ENCODE measurements at regions not wholly inside any gene's neighbourhood (a gene's known extent, or its start where the extent isn't known, plus 50 kb on each side); places are given as distances from the start of the nearest gene placed in this dataset.

GRCh38 chr5:112063856-112064255 lies 306.9 kb upstream of the NREP start:
- intact Hi-C loops (cut with micrococcal nuclease; ENCODE audit: unreplicated experiment), result no loop called here
- BruUV-seq (replicated peaks), result no TSS peak
- H2AFZ ChIP-seq, result no peak overlapping the region
- no peak overlapping the region for H3K27ac ChIP-seq
- no peaks in the 10 kb centered on the region for H4K20me1 ChIP-seq (ENCODE audit: insufficient read depth)
- H3K9me3 ChIP-seq (ENCODE audit: insufficient read depth, low read depth), result no peaks in the 10 kb centered on the region
- ChIA-PET POLR2A (ENCODE audit: unreplicated experiment) (no interaction called here), CTCF (no interaction called here)
- H3F3A ChIP-seq (ENCODE audit: insufficient read depth, low read depth), result no peaks in the 10 kb centered on the region
- no peaks in the 10 kb centered on the region for H3K79me2 ChIP-seq (ENCODE audit: low read depth)
- 0 out of 2 replicates have a peak, but pooled peaks cover 4% of the 10 kb centered on the region for H3K9me2 ChIP-seq (ENCODE audit: insufficient read depth)
- H3K4me1 ChIP-seq (replicated peaks; ENCODE audit: insufficient read depth), result no peaks in the 10 kb centered on the region
- no peaks in the 10 kb centered on the region for H3K36me3 ChIP-seq (ENCODE audit: low read depth)
- no peak overlapping the region for H3K4me2 ChIP-seq
- H3K4me3 ChIP-seq, result no peak overlapping the region
- no peak for DNase-seq
- no peaks in the 10 kb centered on the region for H3K27me3 ChIP-seq (ENCODE audit: insufficient read depth, low read depth)
- TF ChIP-seq CTCF (conservative IDR thresholded peaks at IDR 0.05) (no peak), EZH2 (IDR thresholded peaks at IDR 0.05; ENCODE audit: low read depth) (no peak)

GRCh38 chr5:112063191-112063590 lies 306.2 kb upstream of the NREP start:
- no peak overlapping the region for H3K4me2 ChIP-seq
- ChIA-PET CTCF (no interaction called here), POLR2A (ENCODE audit: unreplicated experiment) (no interaction called here)
- no peak overlapping the region for H2AFZ ChIP-seq
- H3K79me2 ChIP-seq (ENCODE audit: low read depth), result no peaks in the 10 kb centered on the region
- H4K20me1 ChIP-seq (ENCODE audit: insufficient read depth), result no peaks in the 10 kb centered on the region
- no peaks in the 10 kb centered on the region for H3K36me3 ChIP-seq (ENCODE audit: low read depth)
- no peaks in the 10 kb centered on the region for H3K4me1 ChIP-seq (replicated peaks; ENCODE audit: insufficient read depth)
- no peaks in the 10 kb centered on the region for H3K27me3 ChIP-seq (ENCODE audit: insufficient read depth, low read depth)
- no peaks in the 10 kb centered on the region for H3K9me3 ChIP-seq (ENCODE audit: insufficient read depth, low read depth)
- no peak overlapping the region for H3K4me3 ChIP-seq
- no TSS peak for BruUV-seq (replicated peaks)
- intact Hi-C loops (cut with micrococcal nuclease; ENCODE audit: unreplicated experiment), result no loop called here
- DNase-seq, result no peak
- 0 out of 2 replicates have a peak, but pooled peaks cover 4% of the 10 kb centered on the region for H3K9me2 ChIP-seq (ENCODE audit: insufficient read depth)
- H3K27ac ChIP-seq, result no peak overlapping the region
- H3F3A ChIP-seq (ENCODE audit: insufficient read depth, low read depth), result no peaks in the 10 kb centered on the region
- TF ChIP-seq CTCF (conservative IDR thresholded peaks at IDR 0.05) (no peak), EZH2 (IDR thresholded peaks at IDR 0.05; ENCODE audit: low read depth) (no peak)

DNA sequence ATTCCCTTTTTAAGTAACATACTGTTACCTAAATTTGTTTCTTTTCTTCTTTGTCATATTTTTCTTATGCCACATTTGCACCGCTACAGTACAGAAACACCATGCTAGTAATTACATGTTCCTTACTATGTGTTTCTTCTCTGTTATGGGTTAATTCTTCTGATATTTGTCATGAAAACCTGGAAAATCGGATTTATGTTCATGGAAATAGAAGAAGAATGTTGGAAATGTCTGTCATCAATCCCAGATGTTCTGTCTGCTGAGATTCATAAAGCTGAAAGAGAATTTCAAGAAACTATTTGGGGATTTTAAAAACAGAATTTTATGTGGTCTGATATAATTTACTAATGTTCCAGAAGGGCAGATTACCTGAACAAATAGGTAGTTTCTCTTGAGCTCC lies 305.2 kb upstream of the NREP start:
- no peak overlapping the region for H3K27ac ChIP-seq
- H3F3A ChIP-seq (ENCODE audit: insufficient read depth, low read depth), result no peaks in the 10 kb centered on the region
- no peak overlapping the region for H3K4me2 ChIP-seq
- POLR2A ChIA-PET (ENCODE audit: unreplicated experiment), result no interaction called here
- no peak for DNase-seq
- H3K27me3 ChIP-seq (ENCODE audit: insufficient read depth, low read depth), result no peaks in the 10 kb centered on the region
- H3K4me3 ChIP-seq, result no peak overlapping the region
- H4K20me1 ChIP-seq (ENCODE audit: insufficient read depth), result no peaks in the 10 kb centered on the region
- no peak overlapping the region for H2AFZ ChIP-seq
- no peaks in the 10 kb centered on the region for H3K9me3 ChIP-seq (ENCODE audit: insufficient read depth, low read depth)
- H3K36me3 ChIP-seq (ENCODE audit: low read depth), result no peaks in the 10 kb centered on the region
- H3K9me2 ChIP-seq (ENCODE audit: insufficient read depth), result 0 out of 2 replicates have a peak, but pooled peaks cover 4% of the 10 kb centered on the region
- no TSS peak for BruUV-seq (replicated peaks)
- CTCF ChIA-PET, result no interaction called here
- intact Hi-C loops (cut with micrococcal nuclease; ENCODE audit: unreplicated experiment), result no loop called here
- no peaks in the 10 kb centered on the region for H3K4me1 ChIP-seq (replicated peaks; ENCODE audit: insufficient read depth)
- H3K79me2 ChIP-seq (ENCODE audit: low read depth), result no peaks in the 10 kb centered on the region
- TF ChIP-seq CTCF (conservative IDR thresholded peaks at IDR 0.05), result no peak
- TF ChIP-seq EZH2 (IDR thresholded peaks at IDR 0.05; ENCODE audit: low read depth), result no peak
